Parathyroid adenoma (tissue), 2 donors: ENCODE measurements at regions not wholly inside any gene's neighbourhood (a gene's known extent, or its start where the extent isn't known, plus 50 kb on each side); places are given as distances from the start of the nearest gene placed in this dataset.

Experiments used
- H2AFZ ChIP-seq: fragments of 300-600 bp; sonication (generic); one replicate; pipeline ENCODE4 v1.7.0; 2017; ENCODE audit warnings: antibody characterized with exemption, mild to moderate bottlenecking
- H3K27ac ChIP-seq: fragments of 300-600 bp; sonication (generic); one replicate; pipeline ENCODE4 v1.7.0; 2017
- H3K27me3 ChIP-seq: fragments of 300-600 bp; sonication (generic); one replicate; pipeline ENCODE4 v1.7.0; 2017; ENCODE audit warnings: low read length; ENCODE audit not compliant: control insufficient read depth, insufficient read depth
- H3K36me3 ChIP-seq: fragments of 300-600 bp; sonication (generic); one replicate; pipeline ENCODE4 v1.7.0; 2017; ENCODE audit warnings: low read length; ENCODE audit not compliant: control insufficient read depth, insufficient read depth
- H3K4me1 ChIP-seq: fragments of 300-600 bp; sonication (generic); one replicate; pipeline ENCODE4 v1.7.0; 2017; ENCODE audit warnings: control low read depth
- H3K4me2 ChIP-seq: fragments of 300-600 bp; sonication (generic); one replicate; pipeline ENCODE4 v1.7.0; 2017; ENCODE audit warnings: low read length
- H3K4me3 ChIP-seq: fragments of 300-600 bp; sonication (generic); one replicate; pipeline ENCODE4 v1.7.0; 2017; ENCODE audit warnings: low read depth, low read length
- H3K79me2 ChIP-seq: fragments of 300-600 bp; sonication (generic); one replicate; pipeline ENCODE4 v1.7.0; 2017; ENCODE audit warnings: control low read depth
- H3K9ac ChIP-seq: fragments of 300-600 bp; sonication (generic); one replicate; pipeline ENCODE4 v1.7.0; 2017; ENCODE audit warnings: mild to moderate bottlenecking
- H3K9me3 ChIP-seq: fragments of 300-600 bp; sonication (generic); one replicate; pipeline ENCODE4 v1.7.0; 2017; ENCODE audit warnings: low read length; ENCODE audit not compliant: control insufficient read depth
- CTCF ChIP-seq: fragments of 300-600 bp; sonication (generic); IDR thresholded peaks from one replicate; pipeline ENCODE4 v1.7.0; 2017; ENCODE audit warnings: antibody characterized with exemption, mild to moderate bottlenecking
- donor health status: primary hyperparathyroidism.

GRCh38 chr4:114474188-114474800, 124.3 kb upstream of the UGT8 start:
- no peaks in the 10 kb centered on the region for H3K27me3 ChIP-seq
- TF ChIP-seq CTCF: no peak
- no peak overlapping the region for H3K4me3 ChIP-seq

GRCh38 chr4:114476310-114476709, 122.3 kb upstream of the UGT8 start:
- H3K4me2 ChIP-seq: no peak overlapping the region
- no peak overlapping the region for H3K4me3 ChIP-seq
- no peaks in the 10 kb centered on the region for H3K36me3 ChIP-seq
- no peak overlapping the region for H3K27ac ChIP-seq
- H2AFZ ChIP-seq: no peak overlapping the region
- no peaks in the 10 kb centered on the region for H3K4me1 ChIP-seq
- no peak overlapping the region for H3K9ac ChIP-seq
- no peaks in the 10 kb centered on the region for H3K79me2 ChIP-seq
- H3K27me3 ChIP-seq: no peaks in the 10 kb centered on the region
- no peak for TF ChIP-seq CTCF
- no peaks in the 10 kb centered on the region for H3K9me3 ChIP-seq

More at GRCh38 chr4:114474188-114474800, 124.3 kb upstream of the UGT8 start:
- no peak overlapping the region for H2AFZ ChIP-seq
- H3K27ac ChIP-seq: no peak overlapping the region
- no peaks in the 10 kb centered on the region for H3K36me3 ChIP-seq
- H3K4me2 ChIP-seq: no peak overlapping the region
- H3K79me2 ChIP-seq: no peaks in the 10 kb centered on the region
- H3K9me3 ChIP-seq: no peaks in the 10 kb centered on the region
- H3K9ac ChIP-seq: no peak overlapping the region
- no peaks in the 10 kb centered on the region for H3K4me1 ChIP-seq

GRCh38 chr4:114479595-114479994, 119.0 kb upstream of the UGT8 start:
- H3K36me3 ChIP-seq: no peaks in the 10 kb centered on the region
- H3K9ac ChIP-seq: no peak overlapping the region
- H3K9me3 ChIP-seq: no peaks in the 10 kb centered on the region
- no peak for TF ChIP-seq CTCF
- H3K4me1 ChIP-seq: no peaks in the 10 kb centered on the region
- no peak overlapping the region for H3K27ac ChIP-seq
- no peak overlapping the region for H3K4me2 ChIP-seq
- no peak overlapping the region for H2AFZ ChIP-seq
- H3K4me3 ChIP-seq: no peak overlapping the region
- H3K79me2 ChIP-seq: no peaks in the 10 kb centered on the region
- no peaks in the 10 kb centered on the region for H3K27me3 ChIP-seq

- Histone ChIP-seq H3K27ac (no peak overlapping the region), H3K36me3 (no peaks in the 10 kb centered on the region), H3K9ac (no peak overlapping the region), H3K79me2 (no peaks in the 10 kb centered on the region), H3K4me2 (no peak overlapping the region), H2AFZ (no peak overlapping the region), H3K27me3 (no peaks in the 10 kb centered on the region), H3K9me3 (no peaks in the 10 kb centered on the region), H3K4me3 (no peak overlapping the region), H3K4me1 (no peaks in the 10 kb centered on the region)
- TF ChIP-seq CTCF: no peak
Measured at GRCh38 chr4:114481856-114482255, 116.8 kb upstream of the UGT8 start.

- Histone ChIP-seq H3K4me2 (no peak overlapping the region), H2AFZ (no peak overlapping the region), H3K79me2 (no peaks in the 10 kb centered on the region), H3K36me3 (no peaks in the 10 kb centered on the region), H3K27ac (no peak overlapping the region), H3K4me3 (no peak overlapping the region), H3K4me1 (no peaks in the 10 kb centered on the region), H3K9me3 (no peaks in the 10 kb centered on the region), H3K9ac (no peak overlapping the region), H3K27me3 (no peaks in the 10 kb centered on the region)
- TF ChIP-seq CTCF: no peak
Measured at GRCh38 chr4:114487101-114487500, 111.5 kb upstream of the UGT8 start.
